Right kidney (tissue), 1 donor: ENCODE measurements at regions not wholly inside any gene's neighbourhood (a gene's known extent, or its start where the extent isn't known, plus 50 kb on each side); places are given as distances from the start of the nearest gene placed in this dataset.

Source experiments
- DNase-seq: peaks from one replicate; pipeline ENCODE4 v3.0.0-alpha.2; 2016

DNA sequence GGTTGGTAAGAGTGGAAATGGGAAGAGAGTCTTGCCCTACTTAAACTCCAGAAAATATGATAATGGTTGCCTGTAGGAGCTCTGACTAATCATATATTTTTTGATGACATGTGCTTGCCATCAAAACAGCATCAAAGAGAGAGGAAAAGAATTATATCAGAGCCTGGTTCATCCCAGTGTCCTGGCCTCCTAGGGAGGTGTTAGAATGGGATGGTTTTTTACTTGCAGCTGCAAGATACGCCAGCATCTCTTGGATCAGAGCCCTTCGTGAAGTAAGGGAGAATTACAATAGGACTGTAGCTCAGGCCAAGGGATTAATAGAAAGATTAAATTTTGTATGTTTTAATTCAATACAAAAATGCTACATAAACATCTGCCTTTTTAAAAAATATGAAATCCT lies 177.6 kb upstream of the HDAC9 start:
- DNase-seq, result no peak

DNA sequence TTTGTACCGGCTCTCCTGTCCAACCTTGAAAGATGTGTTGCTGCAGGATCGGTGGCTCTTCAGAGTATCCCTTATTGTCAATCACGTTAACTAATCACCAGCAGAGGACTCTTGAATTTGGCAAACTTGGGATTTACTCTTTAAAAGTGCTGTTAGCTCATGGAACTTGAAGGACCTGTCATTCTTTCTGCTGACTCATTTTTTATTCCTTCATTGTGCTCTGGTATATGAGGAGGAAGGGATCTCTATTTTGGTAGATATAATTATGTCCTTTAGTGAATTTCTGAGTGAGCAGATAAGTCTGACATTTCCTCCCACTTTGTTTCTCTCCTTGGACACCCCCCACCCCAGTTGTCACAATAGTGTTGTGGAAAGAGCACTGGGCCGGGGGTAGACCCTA lies 175.1 kb upstream of the HDAC9 start:
- DNase-seq, result no peak

DNA sequence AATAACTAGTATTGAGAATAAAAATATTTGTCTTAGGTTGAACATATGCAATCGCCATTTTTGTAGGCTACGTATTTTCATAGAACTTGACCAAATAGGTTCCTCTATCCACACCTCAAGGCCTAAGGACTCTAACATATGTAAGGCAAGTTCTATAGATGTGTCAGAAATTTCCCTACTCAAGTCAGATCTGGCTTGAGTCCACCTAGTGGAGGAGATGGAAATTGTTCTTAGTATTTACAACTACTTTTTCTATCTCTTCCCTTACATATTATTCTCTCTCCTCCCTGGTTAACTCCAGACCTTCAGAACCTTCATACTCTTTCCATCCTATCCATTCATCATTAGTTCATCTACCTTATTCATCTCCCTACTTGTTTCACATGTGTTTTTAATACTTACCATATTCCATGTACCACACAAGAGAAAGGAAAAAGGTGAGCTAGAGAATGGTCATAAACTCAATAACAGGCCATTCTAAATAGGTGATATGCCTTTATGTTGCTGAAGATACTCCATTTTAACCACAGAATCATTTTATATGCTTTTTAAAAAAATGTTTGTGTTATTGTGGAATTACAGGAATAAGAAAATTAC lies 174.5 kb upstream of the HDAC9 start:
- peak; percentile 6 for DNase-seq

DNA sequence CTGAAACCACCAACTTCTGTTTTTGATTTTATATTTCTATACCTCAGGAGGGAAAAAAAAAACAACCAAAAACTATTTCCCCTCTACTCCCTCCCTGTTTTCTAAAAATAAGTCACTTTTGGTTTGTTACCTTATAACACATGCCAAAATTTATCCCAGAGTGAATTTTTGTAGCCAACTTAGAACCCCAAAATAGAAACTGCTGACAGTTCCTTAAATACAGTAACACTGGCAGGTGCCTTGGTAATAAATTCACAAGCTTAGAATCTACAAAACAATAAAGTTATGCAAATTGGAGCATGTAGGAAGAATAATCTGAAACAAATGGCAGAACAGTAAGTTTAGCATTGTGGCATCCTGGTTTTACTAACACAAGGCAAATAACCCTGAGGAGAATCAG lies 165.0 kb upstream of the HDAC9 start:
- no peak for DNase-seq

DNA sequence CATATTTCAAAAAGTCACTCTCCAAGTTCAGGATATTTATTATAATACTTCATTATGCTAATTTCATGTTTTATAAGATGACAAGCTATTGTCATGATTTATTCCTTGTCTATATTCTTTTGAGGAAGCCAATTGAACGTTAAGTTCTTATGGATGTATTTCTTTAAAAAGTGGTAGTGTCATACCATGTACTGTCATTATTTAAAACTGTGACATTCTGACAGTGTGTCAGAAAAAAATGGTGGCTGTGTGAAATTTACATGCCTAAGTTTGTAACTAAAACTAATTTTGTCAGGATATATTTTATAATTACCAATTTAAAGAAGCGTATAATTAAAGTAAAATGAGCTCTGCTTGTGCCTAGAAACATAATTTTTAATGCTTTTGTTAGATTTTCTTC lies 158.9 kb upstream of the HDAC9 start:
- no peak for DNase-seq

DNA sequence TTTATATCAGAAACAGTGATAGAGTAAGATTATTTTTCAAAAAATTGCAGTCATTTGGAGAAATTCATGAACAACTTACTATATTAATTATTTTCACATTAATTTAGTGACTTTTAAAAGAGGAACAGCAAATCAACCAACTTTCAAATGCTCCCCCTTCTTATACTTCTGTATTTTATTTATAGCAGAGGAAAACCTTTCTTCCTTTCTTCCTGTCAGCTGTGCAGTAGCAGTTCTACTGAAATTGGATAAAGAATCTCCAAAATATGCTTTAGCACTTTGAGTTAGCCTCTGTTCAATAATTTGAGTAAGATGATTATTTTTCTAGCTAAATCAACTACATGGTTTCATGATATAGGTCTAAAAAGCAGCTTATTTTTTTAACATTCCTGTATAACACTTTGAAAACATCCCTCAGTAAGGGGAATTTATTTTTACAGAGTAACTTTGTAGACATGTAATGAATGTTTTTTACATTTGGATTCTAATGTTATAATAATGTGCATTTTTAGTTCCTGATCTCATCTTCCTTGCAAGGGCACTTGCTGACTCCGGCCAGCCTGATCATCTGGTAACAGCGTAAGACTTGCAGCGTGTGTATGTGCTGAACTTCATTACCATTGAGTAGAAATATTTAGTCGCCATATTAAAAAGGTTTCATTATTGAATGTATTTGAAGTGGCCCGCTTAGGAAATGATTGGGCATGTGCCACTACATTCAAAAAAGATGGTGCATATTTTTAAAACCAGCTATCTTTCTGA lies 158.3 kb upstream of the HDAC9 start:
- no peak for DNase-seq

DNA sequence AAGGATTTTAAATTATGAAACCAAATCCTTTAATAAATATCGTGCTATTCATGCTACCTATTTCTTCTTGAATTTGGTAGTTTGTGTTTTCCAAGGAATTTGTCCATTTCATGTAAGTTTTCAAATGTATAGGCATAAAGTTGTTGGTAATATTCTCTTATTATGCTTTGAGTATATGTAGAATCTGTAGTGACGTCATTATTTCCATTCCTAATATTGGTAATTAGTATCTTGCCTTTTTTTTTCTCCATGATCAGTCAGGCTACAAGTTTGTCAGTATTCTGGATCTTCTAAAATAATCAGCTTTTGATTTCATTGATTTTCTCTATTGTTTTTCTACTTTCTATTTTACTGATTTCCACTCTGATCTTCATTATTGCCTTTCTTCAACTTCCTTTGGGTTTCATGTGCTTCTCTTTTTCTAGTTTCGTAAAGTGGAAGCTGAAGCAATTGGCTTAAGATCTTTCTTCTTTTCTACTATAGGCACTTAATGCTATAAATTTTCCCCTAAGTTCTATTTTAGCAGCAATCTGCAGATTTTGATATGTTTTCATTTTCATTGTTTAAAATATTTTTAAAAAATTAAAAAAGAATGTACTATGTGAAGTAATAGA lies 156.5 kb upstream of the HDAC9 start:
- DNase-seq, result no peak

DNA sequence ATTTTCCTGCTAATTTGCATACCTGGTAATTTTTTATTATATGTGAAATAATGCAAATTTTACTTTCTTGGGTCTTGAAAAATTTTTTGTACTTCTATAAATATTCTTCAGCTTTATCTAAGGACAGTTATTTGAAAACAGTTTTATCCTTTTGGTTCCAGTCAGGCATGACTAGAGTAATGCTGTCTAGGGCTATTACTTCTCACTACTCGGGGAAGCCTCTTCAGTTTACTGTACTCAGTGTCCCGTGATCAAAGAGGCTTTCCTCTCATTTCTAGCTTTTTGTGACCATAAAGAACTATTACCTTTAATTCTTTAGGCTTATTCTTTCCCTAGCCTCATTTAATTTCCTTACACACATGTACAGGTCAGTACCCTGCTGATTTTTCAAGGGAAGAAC lies 153.8 kb upstream of the HDAC9 start:
- no peak for DNase-seq

DNA sequence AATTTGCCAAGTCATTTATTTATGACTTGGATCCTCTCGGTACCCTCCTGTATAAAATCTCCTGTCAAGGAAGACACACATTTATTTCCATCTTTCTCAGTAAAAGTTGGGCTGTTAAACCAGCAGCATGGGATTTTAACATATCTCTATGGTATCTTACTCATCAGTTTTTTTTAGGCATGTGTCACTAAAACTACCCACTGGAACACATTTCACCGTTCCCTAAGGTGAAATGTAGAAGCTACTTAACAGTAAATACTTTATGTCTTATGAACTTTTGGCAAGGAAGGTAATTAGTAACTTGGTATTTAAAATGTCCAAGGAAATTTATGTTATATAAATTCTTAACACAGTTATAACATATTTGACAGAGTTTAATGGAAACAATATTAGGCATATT lies 152.5 kb upstream of the HDAC9 start:
- no peak for DNase-seq

DNA sequence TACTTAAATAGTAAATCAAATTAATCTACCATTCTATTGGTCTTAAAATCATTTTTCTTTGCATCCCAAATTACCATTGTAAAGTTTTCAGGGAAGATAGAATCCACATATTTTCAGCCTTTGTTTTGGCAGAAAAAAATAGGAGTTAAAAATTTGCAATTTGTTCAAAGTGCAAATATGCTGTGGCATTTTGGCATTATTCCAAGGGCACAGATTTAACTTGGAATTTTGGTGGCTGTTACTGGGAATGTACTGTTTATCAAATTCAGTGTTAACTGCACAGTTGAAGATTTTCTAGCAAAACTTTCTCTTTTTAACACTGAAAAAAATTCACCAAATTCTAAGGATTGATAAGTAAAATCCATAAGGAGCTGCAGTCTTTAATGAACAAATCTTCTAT lies 151.0 kb upstream of the HDAC9 start:
- no peak for DNase-seq

DNA sequence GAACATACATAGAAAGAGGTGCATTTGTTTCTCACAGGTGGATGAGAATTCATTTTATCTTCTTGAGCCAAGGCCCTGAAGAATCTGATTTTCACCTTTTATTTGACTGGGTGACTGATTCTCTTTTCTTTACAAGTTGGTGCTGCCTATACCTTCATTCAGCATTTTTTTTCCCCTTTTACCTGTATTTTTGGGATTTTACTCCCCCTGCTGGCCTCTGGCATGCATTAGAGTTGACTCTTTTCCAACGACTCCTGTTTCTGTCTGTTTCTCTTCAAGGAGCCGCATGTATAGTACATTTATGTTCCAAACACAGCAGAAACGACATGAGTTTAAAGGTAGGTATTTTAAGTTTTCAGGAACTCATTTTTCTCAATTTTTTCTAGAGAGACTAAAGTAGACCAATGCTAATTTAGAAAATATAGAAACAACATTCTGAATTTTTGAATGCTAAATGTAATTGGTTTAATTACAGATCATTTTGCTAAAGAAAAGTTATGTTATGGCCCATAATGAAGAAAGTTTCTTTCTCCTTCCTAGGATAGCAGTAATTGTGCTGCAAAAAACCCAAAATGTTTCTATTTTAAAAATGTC lies 149.8 kb upstream of the HDAC9 start:
- peak; percentile 43 for DNase-seq

DNA sequence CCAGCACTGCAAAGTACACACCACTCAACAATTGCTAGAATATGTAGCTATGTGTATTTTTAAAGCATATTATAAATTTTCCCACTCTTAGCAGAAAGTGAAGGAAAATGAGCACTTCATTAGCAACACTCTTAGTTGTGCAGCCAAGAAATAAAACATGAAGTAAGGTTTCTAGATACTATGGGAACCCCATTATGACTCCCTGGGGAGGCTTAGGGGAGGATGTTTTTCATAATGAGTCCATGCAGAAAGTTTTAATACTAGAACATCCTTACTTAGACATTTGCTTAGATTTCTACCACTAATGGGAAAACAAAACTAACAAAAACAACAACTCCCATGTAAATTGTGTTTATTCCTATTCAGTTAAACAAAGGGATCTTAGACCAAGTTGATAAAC lies 148.4 kb upstream of the HDAC9 start:
- DNase-seq, result no peak

DNA sequence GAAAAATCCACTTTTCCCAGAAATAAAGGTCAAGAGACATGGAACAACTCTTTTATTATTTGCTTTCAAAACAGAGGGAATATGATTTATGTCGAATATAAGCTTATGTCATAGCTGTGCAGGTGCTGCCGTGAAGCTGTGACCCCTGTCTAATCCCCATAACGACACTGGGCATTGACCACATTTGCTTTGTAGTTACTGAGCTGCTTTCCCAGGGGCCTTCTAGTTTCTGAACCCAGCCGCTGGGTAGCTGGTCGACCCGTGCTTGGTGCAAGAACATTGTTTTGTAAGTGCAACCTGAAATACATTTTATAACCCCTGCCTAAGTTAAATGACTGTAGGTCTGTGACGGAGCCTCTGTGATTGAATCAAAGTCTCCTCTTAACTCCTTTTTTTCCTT lies 144.9 kb upstream of the HDAC9 start:
- no peak for DNase-seq

DNA sequence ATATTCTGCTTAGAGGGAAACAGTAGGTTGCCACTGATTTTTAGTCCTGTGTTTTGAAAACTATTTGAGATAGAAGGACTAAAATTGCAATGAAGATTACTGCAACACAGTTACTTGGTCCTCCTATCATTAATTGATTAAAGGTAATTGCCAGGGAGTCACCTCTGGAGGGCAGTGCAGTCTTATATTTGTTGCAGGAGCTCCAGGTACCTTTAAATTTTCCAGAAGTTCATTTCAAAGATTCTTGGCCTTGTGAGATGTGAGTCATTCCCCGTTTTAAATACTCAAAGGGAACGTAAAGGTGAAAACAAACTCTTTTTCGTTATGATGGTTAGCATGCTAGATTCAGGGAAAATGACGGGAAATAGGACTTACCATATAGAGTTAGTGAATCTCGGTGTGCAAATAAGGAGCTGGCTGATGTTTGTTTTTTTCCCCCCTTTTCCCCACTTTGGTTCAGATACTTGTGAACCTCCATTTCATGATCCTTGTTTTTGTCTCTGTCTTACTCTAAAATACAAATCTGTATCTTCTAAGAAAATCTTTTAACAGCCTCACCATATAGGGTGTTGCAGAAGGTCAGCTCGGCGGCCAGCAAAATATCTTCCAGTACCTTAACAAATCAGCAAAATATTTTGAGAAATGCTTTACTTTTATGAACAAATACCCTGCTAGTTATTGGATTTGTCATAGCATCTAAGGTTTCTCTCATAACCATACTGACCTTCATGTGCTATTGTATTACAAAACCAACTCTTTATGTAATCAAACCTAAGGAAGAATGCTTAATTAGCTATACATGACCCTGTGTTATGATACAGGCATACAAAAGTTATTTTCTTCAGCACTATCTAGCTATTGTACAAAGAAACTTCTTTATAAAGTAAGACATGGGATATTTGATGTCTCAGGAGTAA lies 143.0 kb upstream of the HDAC9 start:
- DNase-seq, result no peak

DNA sequence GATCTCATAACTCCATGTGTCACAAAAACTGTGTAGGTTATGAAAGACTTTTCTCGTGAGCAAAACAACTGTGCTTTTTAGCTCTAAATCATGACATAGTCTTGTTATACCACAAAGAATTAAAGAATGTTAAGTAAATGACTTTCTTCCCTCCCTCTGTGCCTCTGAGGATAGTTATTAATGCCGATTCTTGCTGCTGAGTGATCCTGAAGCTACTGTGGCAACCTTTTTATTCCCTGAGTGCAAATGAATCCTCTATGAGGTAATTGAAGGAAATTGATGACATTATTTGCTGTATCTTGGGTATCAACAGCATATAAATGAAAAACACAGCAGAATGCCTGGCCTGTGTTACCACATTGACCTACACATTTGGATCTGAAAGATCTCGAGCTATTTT lies 142.2 kb upstream of the HDAC9 start:
- DNase-seq, result no peak

DNA sequence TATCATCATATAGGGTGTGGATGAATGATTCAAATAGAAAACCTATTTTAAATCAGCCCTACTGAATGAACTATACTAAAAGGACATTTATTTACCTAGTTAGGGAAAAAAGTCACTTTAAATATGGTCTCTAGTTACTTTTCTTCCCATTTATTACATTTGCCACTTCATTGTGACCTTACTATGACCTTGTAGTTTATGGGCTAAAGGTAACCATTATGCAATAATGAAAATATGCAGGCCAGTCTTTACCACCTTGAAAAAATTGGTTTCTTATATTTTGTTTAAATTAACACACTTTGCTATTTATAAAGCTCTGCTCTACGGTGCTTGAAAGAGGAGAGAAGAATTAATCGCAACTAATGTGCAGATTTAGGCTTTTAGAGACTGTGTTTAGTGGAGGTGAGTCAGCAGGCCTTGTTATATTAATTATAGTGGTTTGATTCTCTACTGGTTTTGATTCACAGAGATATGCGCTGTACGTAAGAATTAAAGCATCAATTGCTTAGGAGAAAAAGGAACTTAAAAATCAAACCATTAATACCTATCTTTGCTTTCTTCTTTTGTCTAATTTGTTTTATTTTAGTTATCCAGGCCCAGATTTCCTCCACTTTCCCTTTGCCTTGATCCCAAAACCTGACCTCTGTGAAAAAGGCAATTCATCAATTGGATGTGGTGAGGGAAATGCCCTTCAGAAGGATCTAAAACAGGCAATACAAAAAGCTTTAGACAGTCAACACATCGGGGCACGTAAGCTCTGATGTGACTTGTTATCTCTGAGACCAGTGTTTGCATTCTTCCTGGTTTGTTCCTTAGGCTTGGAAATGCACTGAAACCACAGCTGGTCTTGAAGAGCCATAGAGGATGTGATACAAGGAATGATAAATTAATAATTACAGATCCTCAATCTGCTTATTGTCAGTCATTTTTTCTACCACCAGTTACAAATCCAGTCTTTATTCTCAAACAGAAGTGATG lies 141.2 kb upstream of the HDAC9 start:
- no peak for DNase-seq

DNA sequence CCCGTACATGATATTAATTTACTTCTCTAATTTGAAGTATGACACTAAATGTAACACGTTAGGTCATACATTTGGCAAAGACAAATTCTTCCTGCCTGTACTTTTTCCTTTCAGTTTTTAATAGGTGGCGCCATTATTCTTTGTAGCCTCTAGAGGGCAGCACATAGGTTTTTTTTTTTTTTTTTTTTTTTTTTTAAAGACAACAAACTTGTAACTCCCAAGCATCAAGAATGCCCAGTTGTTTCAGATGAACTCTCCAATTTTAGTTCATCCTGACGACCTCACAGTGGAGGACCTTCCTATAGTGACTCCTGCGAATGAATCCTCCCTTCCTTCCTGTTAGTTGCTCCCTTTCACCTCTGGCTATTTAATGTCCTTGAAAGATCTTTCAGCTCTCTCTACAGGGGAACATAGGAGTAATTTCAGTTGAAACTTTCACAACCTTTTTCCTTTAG lies 139.3 kb upstream of the HDAC9 start:
- peak; percentile 37 for DNase-seq

DNA sequence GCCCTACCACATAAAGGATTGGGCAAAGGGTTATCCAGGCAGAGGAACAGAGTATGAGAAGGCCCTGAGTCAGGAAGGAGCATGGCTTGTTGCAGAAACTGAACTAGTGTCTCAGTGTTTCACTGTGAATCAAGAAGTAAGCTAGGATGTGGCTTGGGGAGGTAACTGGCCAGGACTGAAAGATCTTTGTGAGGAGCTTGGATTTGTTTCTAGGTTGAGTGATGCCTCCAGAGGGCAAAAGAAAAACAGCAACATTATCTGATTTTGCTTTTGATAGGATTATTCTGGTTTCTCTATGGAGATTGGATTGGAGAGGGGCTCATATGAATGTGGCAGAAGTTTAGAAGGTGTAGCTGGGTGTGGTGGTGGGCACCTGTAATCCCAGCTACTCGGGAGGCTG lies 137.9 kb upstream of the HDAC9 start:
- no peak for DNase-seq

DNA sequence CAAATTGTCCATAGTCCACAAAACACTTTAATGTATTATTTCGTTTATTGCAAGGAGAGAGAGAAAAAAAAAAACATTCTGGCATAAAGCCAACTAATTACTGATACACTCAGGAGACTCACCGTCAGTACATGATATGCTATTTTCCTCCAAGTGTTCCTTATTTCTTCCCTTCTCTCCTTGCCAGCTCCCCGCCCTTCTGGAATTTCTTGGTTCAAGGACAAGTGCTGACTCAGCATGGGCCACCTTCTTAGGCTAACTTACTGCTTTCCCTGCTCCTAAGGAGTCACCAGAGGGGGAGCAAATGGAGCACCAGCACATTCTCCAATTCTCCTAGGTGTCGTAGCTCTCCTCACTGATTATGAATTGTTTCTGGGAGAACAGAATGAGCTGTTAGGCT lies 133.8 kb upstream of the HDAC9 start:
- DNase-seq, result no peak

DNA sequence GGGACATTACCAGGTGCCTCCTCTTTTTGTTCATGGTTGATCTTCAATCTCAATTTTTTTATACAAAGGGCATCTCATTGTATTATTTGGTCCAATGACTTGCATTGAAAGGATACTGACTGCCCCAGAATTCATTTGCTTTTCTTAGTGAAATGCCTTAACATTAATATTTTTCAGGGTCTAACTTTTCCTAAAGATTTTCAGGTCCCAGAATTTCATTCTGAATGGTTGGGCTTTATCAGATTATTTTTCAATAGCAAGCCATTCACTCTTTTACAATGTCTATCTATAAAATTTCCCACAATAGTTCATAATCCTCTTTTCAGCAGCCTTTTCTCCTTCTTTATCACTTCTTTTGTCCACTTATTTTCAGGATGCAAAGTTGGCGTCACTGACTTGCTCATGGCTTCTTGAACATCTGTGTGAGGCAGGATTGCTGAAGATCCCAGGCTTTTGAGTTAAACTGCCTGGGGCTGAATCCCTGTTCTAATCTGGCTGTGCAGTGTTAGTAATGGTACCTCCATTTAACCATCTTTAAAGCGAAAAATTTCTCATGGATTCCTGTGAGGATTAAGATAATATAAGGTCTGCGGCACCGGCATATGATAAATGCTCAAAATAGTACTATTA lies 131.7 kb upstream of the HDAC9 start:
- no peak for DNase-seq

DNA sequence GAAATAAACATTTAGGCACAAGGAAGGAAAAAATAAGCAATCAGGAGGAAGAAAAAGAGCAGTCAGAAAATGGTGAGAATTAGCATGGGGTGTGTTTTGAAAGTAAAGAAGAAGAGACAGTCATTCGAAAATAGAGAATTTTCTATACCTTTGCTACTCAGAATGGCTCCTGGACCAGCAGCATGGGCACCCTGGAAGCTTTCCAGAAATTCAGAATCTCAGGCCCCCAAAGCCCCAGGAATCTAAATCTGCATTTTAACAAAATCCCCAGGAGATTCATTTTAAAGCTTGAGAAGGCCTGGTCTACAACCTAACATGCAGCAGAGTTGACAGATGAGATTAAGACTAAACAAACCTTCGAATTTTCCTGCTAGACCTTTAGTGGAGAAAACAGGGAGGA lies 131.2 kb upstream of the HDAC9 start:
- DNase-seq, result no peak
